ENCODE measurements at regions not wholly inside any gene's neighbourhood (a gene's known extent, or its start where the extent isn't known, plus 50 kb on each side); places are given as distances from the start of the nearest gene placed in this dataset.
A peak's percentile ranks its signal among the peaks of the same experiment; 100 is the strongest.

DNA sequence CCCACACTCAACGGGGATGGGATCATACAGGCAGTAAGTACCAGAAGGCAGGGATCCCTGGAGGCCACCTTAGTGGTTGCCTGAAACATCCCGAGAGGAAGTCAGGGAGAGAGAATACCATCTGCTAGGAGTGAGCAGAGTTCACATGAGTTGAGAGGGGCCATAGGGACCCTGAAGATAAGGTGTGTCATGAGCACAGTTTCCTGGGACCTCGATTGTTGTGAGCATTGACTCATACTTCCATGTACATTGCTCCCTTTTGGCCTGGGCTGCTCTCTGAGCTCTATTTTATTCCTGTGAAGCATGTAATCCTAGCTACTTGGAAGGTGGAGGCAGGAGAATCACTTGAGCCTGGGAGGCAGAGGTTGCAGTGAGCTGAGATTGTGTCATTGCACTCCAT lies 120.5 kb downstream of the TBC1D30 start:
- no TSS peak for BruUV-seq (replicated peaks)
- DNase-seq (ENCODE audit: low read depth, low spot score), result no peak
- intact Hi-C loops (cut with micrococcal nuclease; ENCODE audit: unreplicated experiment), result no loop called here

DNA sequence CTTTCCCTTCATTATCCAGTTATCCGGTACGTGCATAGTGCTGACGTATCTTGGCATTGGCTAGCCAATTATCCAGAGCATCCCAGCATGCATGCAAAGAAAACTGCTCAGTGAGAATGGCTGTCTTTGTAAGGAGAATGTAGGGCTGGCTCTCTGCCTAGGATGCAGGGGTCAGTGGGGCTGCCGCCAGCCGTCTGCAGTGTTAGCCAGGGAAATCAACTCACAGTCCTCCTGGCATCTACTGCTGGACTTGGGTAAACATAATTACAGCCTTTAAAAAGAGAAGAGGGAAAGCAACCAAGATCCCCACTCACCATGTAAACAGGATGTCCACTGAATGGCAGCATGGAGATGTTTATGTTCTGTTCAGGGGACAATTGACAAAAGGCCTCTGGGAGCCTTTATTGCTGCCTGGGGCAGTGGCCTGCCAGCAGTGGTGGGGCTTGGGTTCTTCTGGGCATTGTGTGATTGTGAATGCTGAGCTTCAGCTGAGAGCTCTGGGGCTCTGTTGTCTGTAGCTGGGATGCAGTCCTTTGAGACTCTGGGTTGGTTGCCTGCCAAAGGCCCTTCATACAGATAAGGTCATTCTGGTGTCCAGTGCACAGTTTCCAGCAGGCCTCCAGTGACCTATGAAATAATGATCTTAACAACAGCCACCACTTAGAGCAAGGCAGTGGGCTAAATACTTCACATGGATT lies 121.8 kb downstream of the TBC1D30 start:
- no peak overlapping the region for H3K4me3 ChIP-seq (ENCODE audit: low read depth in 2 of 2, low read length in 2 of 2)
- in situ Hi-C loops (cut with HindIII; ENCODE audit: low pct_unique_long_range_greater_than_20kb, low sequenced_read_pairs), result no loop called here
- TF ChIP-seq SIN3A (IDR thresholded peaks at IDR 0.05; ENCODE audit: borderline replicate concordance, insufficient read depth, low read depth, low read length) (no peak), TCF7L2 (IDR thresholded peaks at IDR 0.05; ENCODE audit: low read depth, low read length) (peak; percentile 40; the same call in 1 of the 2 replicates)
- ATAC-seq (peak; percentile 58; the same call in 1 of the 2 replicates), DNase-seq (ENCODE audit: low read depth, low spot score) (no peak)
- H3K27me3 ChIP-seq (ENCODE audit: control insufficient read depth, insufficient read depth, low read length), result no peaks in the 10 kb centered on the region
- CTCF ChIA-PET, result no interaction called here
- no peak overlapping the region for H3K27ac ChIP-seq (ENCODE audit: low read length)
- H3K4me1 ChIP-seq (ENCODE audit: control insufficient read depth, insufficient read depth, low read length), result no peaks in the 10 kb centered on the region; the same call in 1 of the 2 replicates
- H3K36me3 ChIP-seq (ENCODE audit: control insufficient read depth, insufficient read depth, low read length), result no peaks in the 10 kb centered on the region
- POLR2A ChIA-PET, result no interaction called here
- intact Hi-C loops (cut with micrococcal nuclease; ENCODE audit: unreplicated experiment), result no loop called here
- H3K9me3 ChIP-seq (ENCODE audit: control insufficient read depth, insufficient read depth, low read depth, low read length), result no peaks in the 10 kb centered on the region
- no TSS peak for BruUV-seq (replicated peaks)

More for the DNA sequence above, 120.5 kb downstream of the TBC1D30 start:
- Histone ChIP-seq H3K27ac (ENCODE audit: low read length) (no peak overlapping the region), H3K4me3 (ENCODE audit: low read depth in 2 of 2, low read length in 2 of 2) (no peak overlapping the region), H3K4me1 (ENCODE audit: control insufficient read depth, insufficient read depth, low read length) (no peaks in the 10 kb centered on the region; the same call in 1 of the 2 replicates), H3K9me3 (ENCODE audit: control insufficient read depth, insufficient read depth, low read depth, low read length) (no peaks in the 10 kb centered on the region), H3K27me3 (ENCODE audit: control insufficient read depth, insufficient read depth, low read length) (0 out of 2 replicates have a peak, but pooled peaks cover 1% of the 10 kb centered on the region), H3K36me3 (ENCODE audit: control insufficient read depth, insufficient read depth, low read length) (no peaks in the 10 kb centered on the region)
- TF ChIP-seq POLR2AphosphoS5 (IDR thresholded peaks at IDR 0.05; ENCODE audit: low read depth, low read length) (no peak), TCF7L2 (IDR thresholded peaks at IDR 0.05; ENCODE audit: low read depth, low read length) (no peak), SIN3A (IDR thresholded peaks at IDR 0.05; ENCODE audit: borderline replicate concordance, insufficient read depth, low read depth, low read length) (no peak)
- TF ChIP-seq, protein P1, sequence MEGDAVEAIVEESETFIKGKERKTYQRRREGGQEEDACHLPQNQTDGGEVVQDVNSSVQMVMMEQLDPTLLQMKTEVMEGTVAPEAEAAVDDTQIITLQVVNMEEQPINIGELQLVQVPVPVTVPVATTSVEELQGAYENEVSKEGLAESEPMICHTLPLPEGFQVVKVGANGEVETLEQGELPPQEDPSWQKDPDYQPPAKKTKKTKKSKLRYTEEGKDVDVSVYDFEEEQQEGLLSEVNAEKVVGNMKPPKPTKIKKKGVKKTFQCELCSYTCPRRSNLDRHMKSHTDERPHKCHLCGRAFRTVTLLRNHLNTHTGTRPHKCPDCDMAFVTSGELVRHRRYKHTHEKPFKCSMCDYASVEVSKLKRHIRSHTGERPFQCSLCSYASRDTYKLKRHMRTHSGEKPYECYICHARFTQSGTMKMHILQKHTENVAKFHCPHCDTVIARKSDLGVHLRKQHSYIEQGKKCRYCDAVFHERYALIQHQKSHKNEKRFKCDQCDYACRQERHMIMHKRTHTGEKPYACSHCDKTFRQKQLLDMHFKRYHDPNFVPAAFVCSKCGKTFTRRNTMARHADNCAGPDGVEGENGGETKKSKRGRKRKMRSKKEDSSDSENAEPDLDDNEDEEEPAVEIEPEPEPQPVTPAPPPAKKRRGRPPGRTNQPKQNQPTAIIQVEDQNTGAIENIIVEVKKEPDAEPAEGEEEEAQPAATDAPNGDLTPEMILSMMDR (IDR thresholded peaks at IDR 0.05), result no peak
- TF ChIP-seq, protein P2, sequence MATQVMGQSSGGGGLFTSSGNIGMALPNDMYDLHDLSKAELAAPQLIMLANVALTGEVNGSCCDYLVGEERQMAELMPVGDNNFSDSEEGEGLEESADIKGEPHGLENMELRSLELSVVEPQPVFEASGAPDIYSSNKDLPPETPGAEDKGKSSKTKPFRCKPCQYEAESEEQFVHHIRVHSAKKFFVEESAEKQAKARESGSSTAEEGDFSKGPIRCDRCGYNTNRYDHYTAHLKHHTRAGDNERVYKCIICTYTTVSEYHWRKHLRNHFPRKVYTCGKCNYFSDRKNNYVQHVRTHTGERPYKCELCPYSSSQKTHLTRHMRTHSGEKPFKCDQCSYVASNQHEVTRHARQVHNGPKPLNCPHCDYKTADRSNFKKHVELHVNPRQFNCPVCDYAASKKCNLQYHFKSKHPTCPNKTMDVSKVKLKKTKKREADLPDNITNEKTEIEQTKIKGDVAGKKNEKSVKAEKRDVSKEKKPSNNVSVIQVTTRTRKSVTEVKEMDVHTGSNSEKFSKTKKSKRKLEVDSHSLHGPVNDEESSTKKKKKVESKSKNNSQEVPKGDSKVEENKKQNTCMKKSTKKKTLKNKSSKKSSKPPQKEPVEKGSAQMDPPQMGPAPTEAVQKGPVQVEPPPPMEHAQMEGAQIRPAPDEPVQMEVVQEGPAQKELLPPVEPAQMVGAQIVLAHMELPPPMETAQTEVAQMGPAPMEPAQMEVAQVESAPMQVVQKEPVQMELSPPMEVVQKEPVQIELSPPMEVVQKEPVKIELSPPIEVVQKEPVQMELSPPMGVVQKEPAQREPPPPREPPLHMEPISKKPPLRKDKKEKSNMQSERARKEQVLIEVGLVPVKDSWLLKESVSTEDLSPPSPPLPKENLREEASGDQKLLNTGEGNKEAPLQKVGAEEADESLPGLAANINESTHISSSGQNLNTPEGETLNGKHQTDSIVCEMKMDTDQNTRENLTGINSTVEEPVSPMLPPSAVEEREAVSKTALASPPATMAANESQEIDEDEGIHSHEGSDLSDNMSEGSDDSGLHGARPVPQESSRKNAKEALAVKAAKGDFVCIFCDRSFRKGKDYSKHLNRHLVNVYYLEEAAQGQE (IDR thresholded peaks at IDR 0.05; ENCODE audit: insufficient read depth in 1 of 2, low read depth in 2 of 2, low read length in 1 of 2), result no peak
- ATAC-seq, result no peak
- POLR2A ChIA-PET, result no interaction called here
- in situ Hi-C loops (cut with HindIII; ENCODE audit: low pct_unique_long_range_greater_than_20kb, low sequenced_read_pairs), result no loop called here
- CTCF ChIA-PET, result no interaction called here

DNA sequence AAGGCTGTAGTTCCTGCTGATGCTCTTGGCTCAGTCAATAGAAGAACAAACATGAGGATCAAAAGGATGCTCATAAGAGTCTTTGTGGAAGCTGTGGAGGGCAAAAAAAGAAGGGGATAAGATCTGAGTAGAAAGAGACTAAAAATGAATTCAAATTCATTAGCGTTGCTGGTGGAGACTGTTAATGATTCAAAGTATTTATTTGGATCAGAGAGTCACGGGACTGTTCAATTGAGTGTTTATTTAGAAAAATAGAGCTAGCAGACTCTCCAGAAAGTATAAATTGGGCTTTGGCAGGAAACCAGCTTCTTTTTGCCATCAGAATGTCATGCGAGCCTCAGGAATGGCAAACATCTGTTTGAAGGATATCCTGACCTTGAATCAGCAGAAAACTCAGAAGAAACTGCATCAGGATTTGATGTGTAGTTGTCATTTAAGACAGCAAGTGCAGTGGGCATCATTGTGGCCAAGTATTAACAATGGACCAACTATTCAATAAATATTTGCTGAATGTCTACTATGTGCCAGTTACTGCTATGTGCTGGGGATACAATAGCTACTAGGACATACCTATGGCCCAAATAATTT lies 126.4 kb downstream of the TBC1D30 start:
- H3K4me1 ChIP-seq (ENCODE audit: control insufficient read depth, insufficient read depth, low read length), result no peaks in the 10 kb centered on the region
- H3K27me3 ChIP-seq (ENCODE audit: control insufficient read depth, insufficient read depth, low read length), result peaks cover 4% of the 10 kb centered on the region; the same call in 1 of the 2 replicates
- CTCF ChIA-PET, result interaction anchor here (0.6 kb wide), 1 partner anchor 187 kb away, joined by 3 read pairs; no protein-coding TSS in a partner anchor
- no peaks in the 10 kb centered on the region; the same call in 1 of the 2 replicates for H3K36me3 ChIP-seq (ENCODE audit: control insufficient read depth, insufficient read depth, low read length)
- intact Hi-C loops (cut with micrococcal nuclease; ENCODE audit: unreplicated experiment) (no loop called here), in situ Hi-C loops (cut with HindIII; ENCODE audit: low pct_unique_long_range_greater_than_20kb, low sequenced_read_pairs) (no loop called here)
- TF ChIP-seq TCF7L2 (IDR thresholded peaks at IDR 0.05; ENCODE audit: low read depth, low read length) (no peak), POLR2AphosphoS5 (IDR thresholded peaks at IDR 0.05; ENCODE audit: low read depth, low read length) (no peak), SIN3A (IDR thresholded peaks at IDR 0.05; ENCODE audit: borderline replicate concordance, insufficient read depth, low read depth, low read length) (no peak)
- TF ChIP-seq, protein P1 (IDR thresholded peaks at IDR 0.05), result no peak
- TF ChIP-seq, protein P2 (IDR thresholded peaks at IDR 0.05; ENCODE audit: insufficient read depth in 1 of 2, low read depth in 2 of 2, low read length in 1 of 2), result no peak
- H3K4me3 ChIP-seq (ENCODE audit: low read depth in 2 of 2, low read length in 2 of 2), result no peak overlapping the region
- no TSS peak for BruUV-seq (replicated peaks)
- POLR2A ChIA-PET, result no interaction called here
- H3K27ac ChIP-seq (ENCODE audit: low read length), result no peak overlapping the region
- ATAC-seq, result no peak
- H3K9me3 ChIP-seq (ENCODE audit: control insufficient read depth, insufficient read depth, low read depth, low read length), result no peaks in the 10 kb centered on the region
- no peak for DNase-seq (ENCODE audit: low read depth, low spot score)
